ENCODE measurements at regions not wholly inside any gene's neighbourhood (a gene's known extent, or its start where the extent isn't known, plus 50 kb on each side); places are given as distances from the start of the nearest gene placed in this dataset.

- Histone ChIP-seq H3K27me3 (ENCODE audit: control insufficient read depth, insufficient read depth, low read length) (no peaks in the 10 kb centered on the region), H4K91ac (ENCODE audit: insufficient read depth, low read depth, low read length) (no peak overlapping the region), H2AK5ac (ENCODE audit: low read depth, low read length) (no peak overlapping the region), H3K36me3 (ENCODE audit: control insufficient read depth, insufficient read depth, low read length) (no peaks in the 10 kb centered on the region), H2BK5ac (ENCODE audit: low read depth, low read length, poor library complexity, severe bottlenecking) (no peak overlapping the region), H3K4me2 (ENCODE audit: low read depth, low read length) (no peak overlapping the region), H3K9me3 (ENCODE audit: control insufficient read depth, insufficient read depth, low read length) (peaks cover 9% of the 10 kb centered on the region), H3K79me1 (ENCODE audit: low read depth in 1 of 2, low read length in 2 of 2) (no peaks in the 10 kb centered on the region), H3K9me1 (ENCODE audit: insufficient read depth, low read length) (no peaks in the 10 kb centered on the region), H3K4me3 (ENCODE audit: insufficient read depth, low read depth, low read length) (no peak overlapping the region), H3K56ac (ENCODE audit: extremely low read depth, insufficient read depth, low read length) (no peak overlapping the region), H3K4ac (ENCODE audit: low read depth, low read length) (no peak overlapping the region), H2BK20ac (ENCODE audit: low read depth, low read length) (no peak overlapping the region), H2BK120ac (ENCODE audit: low read depth, low read length) (no peak overlapping the region), H2AFZ (replicated peaks; ENCODE audit: low read length, poor library complexity) (no peak overlapping the region), H3K9ac (ENCODE audit: low read depth, low read length) (no peak overlapping the region), H3K27ac (ENCODE audit: insufficient read depth, low read length) (no peak overlapping the region), H3K14ac (replicated peaks; ENCODE audit: low read depth, low read length) (no peak overlapping the region), H3K23ac (ENCODE audit: low read depth, low read length) (no peak overlapping the region), H2AK9ac (replicated peaks; ENCODE audit: low read depth, low read length, poor library complexity) (no peak overlapping the region), H4K8ac (ENCODE audit: low read depth in 2 of 2, low read length in 2 of 2) (no peak overlapping the region), H4K5ac (ENCODE audit: low read depth, low read length) (no peak overlapping the region), H2BK15ac (ENCODE audit: low read depth, low read length) (no peak overlapping the region), H3K18ac (ENCODE audit: low read depth, low read length) (no peak overlapping the region), H3K4me1 (ENCODE audit: control insufficient read depth, insufficient read depth, low read length) (no peaks in the 10 kb centered on the region), H4K20me1 (ENCODE audit: insufficient read depth, low read length) (no peaks in the 10 kb centered on the region)
- no peak for ATAC-seq (ENCODE audit: low read depth)
- DNase-seq, result no peak
- ChIA-PET CTCF (no interaction called here), POLR2A (ENCODE audit: unreplicated experiment) (no interaction called here)
- no TSS peak for BruUV-seq (replicated peaks)
- intact Hi-C loops (cut with micrococcal nuclease) (no loop called here), dilution Hi-C loops (cut with HindIII; ENCODE audit: low sequenced_read_pairs, unreplicated experiment) (no loop called here), in situ Hi-C loops (cut with MboI; ENCODE audit: low sequenced_read_pairs) (no loop called here)
- TF ChIP-seq MAFK (IDR thresholded peaks at IDR 0.05; ENCODE audit: low read depth, low read length) (peak; percentile 53), MAZ (IDR thresholded peaks at IDR 0.05; ENCODE audit: borderline replicate concordance, low read depth, low read length) (no peak), NFE2L2 (IDR thresholded peaks at IDR 0.05; ENCODE audit: low read depth, low read length) (no peak), BHLHE40 (IDR thresholded peaks at IDR 0.05; ENCODE audit: low read depth, low read length) (no peak), POLR2A (IDR thresholded peaks at IDR 0.05; ENCODE audit: low read depth, low read length) (no peak), RFX5 (IDR thresholded peaks at IDR 0.05; ENCODE audit: low read depth, low read length) (no peak), CEBPB (IDR thresholded peaks at IDR 0.05; ENCODE audit: low read depth, low read length) (no peak), CTCF (conservative IDR thresholded peaks at IDR 0.05; ENCODE audit: low read depth, low read length) (no peak), RAD21 (IDR thresholded peaks at IDR 0.05; ENCODE audit: low read length) (no peak)
- no CpG with 5 or more reads among the region's 2 CpGs for WGBS, 2 experiments (ENCODE audit: extremely low coverage in 2 of 2, insufficient read length in 1 of 2)
Measured at GRCh38 chr4:12022409-12022808, 593.7 kb upstream of the HS3ST1 start.
